ENCODE measurements at regions not wholly inside any gene's neighbourhood (a gene's known extent, or its start where the extent isn't known, plus 50 kb on each side); places are given as distances from the start of the nearest gene placed in this dataset.

DNA sequence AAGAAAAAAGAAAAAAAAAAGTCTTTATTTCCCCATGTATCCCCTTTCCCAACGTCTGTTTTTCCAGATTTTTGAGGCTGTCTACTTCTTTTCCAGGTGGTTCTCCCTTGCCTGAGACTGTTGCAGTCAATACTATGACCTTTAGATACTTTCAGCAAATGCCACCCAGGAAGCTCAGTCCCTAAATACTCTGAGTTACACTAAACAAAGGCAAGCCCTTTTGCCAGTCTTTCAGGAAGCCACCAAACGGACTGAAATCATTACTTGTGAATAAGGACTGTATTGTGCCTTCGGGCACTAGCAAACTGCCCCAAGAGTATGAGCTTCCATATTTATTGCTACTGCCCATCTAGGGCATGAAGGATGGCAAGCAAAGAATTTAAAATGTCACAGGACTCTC is 621.3 kb downstream of the SUCLG1 start:
- Histone ChIP-seq H3K9me3 (ENCODE audit: control insufficient read depth, low read depth, low read length) (no peaks in the 10 kb centered on the region), H3K27ac (ENCODE audit: control insufficient read depth, insufficient read depth, low read length) (no peak overlapping the region), H3K4me1 (ENCODE audit: control insufficient read depth, extremely low read depth, insufficient read depth, low read length) (no peaks in the 10 kb centered on the region), H3K36me3 (ENCODE audit: control insufficient read depth in 2 of 2, extremely low read depth in 1 of 2, insufficient read depth in 2 of 2, low read length in 2 of 2) (no peaks in the 10 kb centered on the region), H3K9ac (ENCODE audit: control insufficient read depth, extremely low read depth, insufficient read depth, low read length) (no peak overlapping the region), H3K79me2 (ENCODE audit: control insufficient read depth, insufficient read depth, low read length) (no peaks in the 10 kb centered on the region), H3K4me3 (ENCODE audit: control insufficient read depth in 2 of 3, extremely low read depth in 1 of 3, insufficient read depth in 2 of 3, low read depth in 1 of 3, low read length in 3 of 3) (no peak overlapping the region), H3K27me3 (ENCODE audit: control insufficient read depth, extremely low read depth, insufficient read depth, low read length) (no peaks in the 10 kb centered on the region), H4K20me1 (ENCODE audit: control insufficient read depth, extremely low read depth, insufficient read depth, low read length) (no peaks in the 10 kb centered on the region), H3K9me1 (ENCODE audit: control insufficient read depth, extremely low read depth, insufficient read depth, low read length) (no peaks in the 10 kb centered on the region), H2AFZ (ENCODE audit: control insufficient read depth, low read length) (no peak overlapping the region), H3K4me2 (ENCODE audit: control insufficient read depth, extremely low read depth, insufficient read depth, low read depth, low read length) (no peak overlapping the region)
- dilution Hi-C loops (cut with MboI; ENCODE audit: extremely low pct_ligation_motif_present, low sequenced_read_pairs): no loop called here
- TF ChIP-seq, protein P1, sequence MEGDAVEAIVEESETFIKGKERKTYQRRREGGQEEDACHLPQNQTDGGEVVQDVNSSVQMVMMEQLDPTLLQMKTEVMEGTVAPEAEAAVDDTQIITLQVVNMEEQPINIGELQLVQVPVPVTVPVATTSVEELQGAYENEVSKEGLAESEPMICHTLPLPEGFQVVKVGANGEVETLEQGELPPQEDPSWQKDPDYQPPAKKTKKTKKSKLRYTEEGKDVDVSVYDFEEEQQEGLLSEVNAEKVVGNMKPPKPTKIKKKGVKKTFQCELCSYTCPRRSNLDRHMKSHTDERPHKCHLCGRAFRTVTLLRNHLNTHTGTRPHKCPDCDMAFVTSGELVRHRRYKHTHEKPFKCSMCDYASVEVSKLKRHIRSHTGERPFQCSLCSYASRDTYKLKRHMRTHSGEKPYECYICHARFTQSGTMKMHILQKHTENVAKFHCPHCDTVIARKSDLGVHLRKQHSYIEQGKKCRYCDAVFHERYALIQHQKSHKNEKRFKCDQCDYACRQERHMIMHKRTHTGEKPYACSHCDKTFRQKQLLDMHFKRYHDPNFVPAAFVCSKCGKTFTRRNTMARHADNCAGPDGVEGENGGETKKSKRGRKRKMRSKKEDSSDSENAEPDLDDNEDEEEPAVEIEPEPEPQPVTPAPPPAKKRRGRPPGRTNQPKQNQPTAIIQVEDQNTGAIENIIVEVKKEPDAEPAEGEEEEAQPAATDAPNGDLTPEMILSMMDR (optimal IDR thresholded peaks at IDR 0.05 in 1 of 3, IDR thresholded peaks at IDR 0.05 in 1 of 3, conservative IDR thresholded peaks at IDR 0.05 in 1 of 3; ENCODE audit: extremely low read depth in 1 of 3, insufficient read depth in 2 of 3, low read length in 3 of 3): no peak
- no peak for TF ChIP-seq EZH2 (IDR thresholded peaks at IDR 0.05; ENCODE audit: low read length)
- DNase-seq (ENCODE audit: low read depth, low spot score) (no peak), FAIRE-seq (no peak)

DNA sequence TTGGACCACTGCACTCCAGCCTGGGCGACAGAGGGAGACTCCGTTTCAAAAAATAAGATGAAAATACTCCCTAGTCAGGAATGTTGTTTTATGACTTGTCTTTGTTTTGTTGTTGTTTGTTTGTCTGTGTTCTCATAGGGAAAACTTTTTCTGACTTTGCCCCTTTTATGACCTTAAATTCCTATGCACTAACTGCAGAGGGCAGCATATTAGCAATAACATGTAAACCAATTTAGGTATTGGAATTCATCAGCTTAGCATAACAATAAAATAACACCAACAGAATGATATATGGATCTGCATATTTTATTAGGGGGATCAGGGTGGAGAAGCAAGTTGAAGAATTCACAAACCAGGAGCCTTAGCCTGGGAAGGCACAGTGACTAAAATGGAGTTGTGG is 631.5 kb downstream of the SUCLG1 start:
- Histone ChIP-seq H3K9me1 (ENCODE audit: control insufficient read depth, extremely low read depth, insufficient read depth, low read length) (no peaks in the 10 kb centered on the region), H3K36me3 (ENCODE audit: control insufficient read depth in 2 of 2, extremely low read depth in 1 of 2, insufficient read depth in 2 of 2, low read length in 2 of 2) (no peaks in the 10 kb centered on the region), H3K79me2 (ENCODE audit: control insufficient read depth, insufficient read depth, low read length) (no peaks in the 10 kb centered on the region), H2AFZ (ENCODE audit: control insufficient read depth, low read length) (no peak overlapping the region), H4K20me1 (ENCODE audit: control insufficient read depth, extremely low read depth, insufficient read depth, low read length) (no peaks in the 10 kb centered on the region), H3K4me1 (ENCODE audit: control insufficient read depth, extremely low read depth, insufficient read depth, low read length) (no peaks in the 10 kb centered on the region), H3K27ac (ENCODE audit: control insufficient read depth, insufficient read depth, low read length) (no peak overlapping the region), H3K4me3 (ENCODE audit: control insufficient read depth in 2 of 3, extremely low read depth in 1 of 3, insufficient read depth in 2 of 3, low read depth in 1 of 3, low read length in 3 of 3) (no peak overlapping the region), H3K27me3 (ENCODE audit: control insufficient read depth, extremely low read depth, insufficient read depth, low read length) (no peaks in the 10 kb centered on the region), H3K9me3 (ENCODE audit: control insufficient read depth, low read depth, low read length) (no peaks in the 10 kb centered on the region), H3K4me2 (ENCODE audit: control insufficient read depth, extremely low read depth, insufficient read depth, low read depth, low read length) (no peak overlapping the region), H3K9ac (ENCODE audit: control insufficient read depth, extremely low read depth, insufficient read depth, low read length) (no peak overlapping the region)
- no peak for TF ChIP-seq EZH2 (IDR thresholded peaks at IDR 0.05; ENCODE audit: low read length)
- TF ChIP-seq, protein P1 (optimal IDR thresholded peaks at IDR 0.05 in 1 of 3, IDR thresholded peaks at IDR 0.05 in 1 of 3, conservative IDR thresholded peaks at IDR 0.05 in 1 of 3; ENCODE audit: extremely low read depth in 1 of 3, insufficient read depth in 2 of 3, low read length in 3 of 3): no peak
- dilution Hi-C loops (cut with MboI; ENCODE audit: extremely low pct_ligation_motif_present, low sequenced_read_pairs): no loop called here
- DNase-seq (ENCODE audit: low read depth, low spot score): no peak
- no peak for FAIRE-seq
